ENCODE measurements at regions not wholly inside any gene's neighbourhood (a gene's known extent, or its start where the extent isn't known, plus 50 kb on each side); places are given as distances from the start of the nearest gene placed in this dataset.
A peak's percentile ranks its signal among the peaks of the same experiment; 100 is the strongest.

DNA sequence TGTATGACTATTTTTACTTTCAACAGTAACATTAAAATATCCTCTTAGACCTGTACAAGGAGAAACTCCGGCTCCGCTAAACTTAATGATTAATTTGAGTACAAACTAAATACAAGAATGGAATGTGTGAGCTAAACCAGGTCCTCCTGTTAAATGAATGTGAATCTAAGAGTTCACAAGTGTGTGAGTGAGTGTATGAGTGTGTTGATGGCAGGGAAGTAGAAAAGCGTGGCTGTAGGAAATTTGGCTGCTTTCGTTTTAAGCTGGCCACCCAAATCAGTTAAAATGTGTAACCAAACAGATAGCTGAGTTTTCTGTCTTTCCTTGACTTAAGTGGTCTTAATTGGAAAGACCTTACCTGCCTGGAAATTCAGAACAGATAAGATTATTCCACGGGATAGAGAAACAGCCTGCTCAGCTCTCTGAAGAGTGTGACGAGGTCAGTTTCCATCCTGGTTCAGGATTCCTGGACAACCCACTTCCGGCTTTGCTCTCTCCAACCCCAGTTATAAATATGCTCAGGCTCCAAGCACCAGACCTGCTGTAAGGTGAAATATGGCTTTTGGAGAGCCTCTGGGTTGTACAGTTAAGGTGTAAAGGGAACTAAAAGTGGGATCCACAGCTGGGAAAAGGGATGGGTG lies 908.6 kb upstream of the EDIL3 start (continued):
- TF ChIP-seq, protein P1, sequence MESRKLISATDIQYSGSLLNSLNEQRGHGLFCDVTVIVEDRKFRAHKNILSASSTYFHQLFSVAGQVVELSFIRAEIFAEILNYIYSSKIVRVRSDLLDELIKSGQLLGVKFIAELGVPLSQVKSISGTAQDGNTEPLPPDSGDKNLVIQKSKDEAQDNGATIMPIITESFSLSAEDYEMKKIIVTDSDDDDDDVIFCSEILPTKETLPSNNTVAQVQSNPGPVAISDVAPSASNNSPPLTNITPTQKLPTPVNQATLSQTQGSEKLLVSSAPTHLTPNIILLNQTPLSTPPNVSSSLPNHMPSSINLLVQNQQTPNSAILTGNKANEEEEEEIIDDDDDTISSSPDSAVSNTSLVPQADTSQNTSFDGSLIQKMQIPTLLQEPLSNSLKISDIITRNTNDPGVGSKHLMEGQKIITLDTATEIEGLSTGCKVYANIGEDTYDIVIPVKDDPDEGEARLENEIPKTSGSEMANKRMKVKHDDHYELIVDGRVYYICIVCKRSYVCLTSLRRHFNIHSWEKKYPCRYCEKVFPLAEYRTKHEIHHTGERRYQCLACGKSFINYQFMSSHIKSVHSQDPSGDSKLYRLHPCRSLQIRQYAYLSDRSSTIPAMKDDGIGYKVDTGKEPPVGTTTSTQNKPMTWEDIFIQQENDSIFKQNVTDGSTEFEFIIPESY (IDR thresholded peaks at IDR 0.05): no peak
- TF ChIP-seq, protein P2, sequence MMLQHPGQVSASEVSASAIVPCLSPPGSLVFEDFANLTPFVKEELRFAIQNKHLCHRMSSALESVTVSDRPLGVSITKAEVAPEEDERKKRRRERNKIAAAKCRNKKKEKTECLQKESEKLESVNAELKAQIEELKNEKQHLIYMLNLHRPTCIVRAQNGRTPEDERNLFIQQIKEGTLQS (IDR thresholded peaks at IDR 0.05): no peak
- peak; percentile 6 to 42 for TF ChIP-seq GABPA (IDR thresholded peaks at IDR 0.05 in 1 of 2, conservative IDR thresholded peaks at IDR 0.05 in 1 of 2)
- no peak for TF ChIP-seq FOXA1 (IDR thresholded peaks at IDR 0.05)

DNA sequence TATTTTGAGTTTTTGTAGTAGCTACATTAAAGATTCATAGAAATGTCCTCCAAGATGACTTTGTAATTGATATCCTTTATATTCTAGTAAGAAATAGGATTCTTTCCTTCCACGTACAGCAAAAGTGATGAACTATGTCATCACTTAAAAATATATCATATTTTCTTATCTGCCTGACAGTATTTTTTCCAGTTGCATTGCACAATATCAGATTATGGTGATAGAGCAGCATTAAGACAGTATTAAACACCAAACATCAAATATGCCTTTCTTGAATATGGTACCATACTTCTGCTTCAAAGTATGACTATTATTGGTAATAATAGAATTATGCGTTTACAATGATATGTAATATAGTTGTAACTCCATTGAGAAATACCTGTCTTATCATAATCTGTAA lies 919.8 kb upstream of the EDIL3 start:
- H3K4me3 ChIP-seq (ENCODE audit: low read depth in 1 of 3, low read length in 3 of 3): no peak overlapping the region
- TF ChIP-seq, protein P1 (IDR thresholded peaks at IDR 0.05): no peak
- no peak for TF ChIP-seq SP1 (IDR thresholded peaks at IDR 0.05)
- TF ChIP-seq RAD21 (IDR thresholded peaks at IDR 0.05): no peak
- TF ChIP-seq NR2F2 (IDR thresholded peaks at IDR 0.05): no peak
- TF ChIP-seq GABPA (IDR thresholded peaks at IDR 0.05 in 1 of 2, conservative IDR thresholded peaks at IDR 0.05 in 1 of 2): no peak
- TF ChIP-seq, protein P3, sequence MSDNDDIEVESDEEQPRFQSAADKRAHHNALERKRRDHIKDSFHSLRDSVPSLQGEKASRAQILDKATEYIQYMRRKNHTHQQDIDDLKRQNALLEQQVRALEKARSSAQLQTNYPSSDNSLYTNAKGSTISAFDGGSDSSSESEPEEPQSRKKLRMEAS (IDR thresholded peaks at IDR 0.05): no peak
- no peak for TF ChIP-seq JUND (IDR thresholded peaks at IDR 0.05)
- TF ChIP-seq, protein P2 (IDR thresholded peaks at IDR 0.05): no peak
- no peaks in the 10 kb centered on the region for H3K36me3 ChIP-seq (ENCODE audit: control insufficient read depth in 4 of 4, insufficient read depth in 3 of 4, low read depth in 1 of 4, low read length in 3 of 4)
- no peak for DNase-seq (ENCODE audit: low spot score)
- no peak overlapping the region for H3K9ac ChIP-seq (ENCODE audit: low read depth in 1 of 2, low read length in 2 of 2)
- H3K27ac ChIP-seq (ENCODE audit: low read depth in 1 of 2, low read length in 2 of 2): no peak overlapping the region
- H3K9me3 ChIP-seq (ENCODE audit: control insufficient read depth in 4 of 4, low read length in 3 of 4): no peaks in the 10 kb centered on the region
- H3K4me1 ChIP-seq (ENCODE audit: control insufficient read depth in 4 of 4, insufficient read depth in 4 of 4, low read length in 3 of 4): no peaks in the 10 kb centered on the region
- H3K27me3 ChIP-seq (ENCODE audit: control insufficient read depth in 4 of 4, insufficient read depth in 4 of 4, low read length in 3 of 4): no peaks in the 10 kb centered on the region
- 87% methylated on average over 2 of the region's 2 CpGs for WGBS

DNA sequence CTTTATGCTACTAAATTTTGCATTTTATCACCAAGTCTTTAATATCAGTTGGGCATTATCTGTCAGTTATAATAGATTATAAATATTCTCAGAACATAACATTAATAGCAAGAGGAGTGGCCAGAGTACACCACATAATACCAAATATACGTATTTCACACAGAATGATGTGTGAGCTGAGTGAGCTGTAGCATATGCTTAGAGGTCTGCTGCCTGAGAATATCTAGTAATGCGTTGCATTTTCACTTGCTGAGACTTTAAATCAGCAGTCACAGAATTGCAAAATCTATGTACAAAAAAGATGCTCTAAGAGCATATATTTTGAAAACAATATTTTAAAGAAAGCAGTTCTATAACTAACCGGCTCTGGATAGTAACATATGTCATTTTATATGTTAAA lies 921.1 kb upstream of the EDIL3 start:
- WGBS: 80% methylated on average over 3 of the region's 3 CpGs
- no peak for DNase-seq (ENCODE audit: low spot score)
- H3K4me1 ChIP-seq (ENCODE audit: control insufficient read depth in 4 of 4, insufficient read depth in 4 of 4, low read length in 3 of 4): no peaks in the 10 kb centered on the region
- no peak overlapping the region for H3K9ac ChIP-seq (ENCODE audit: low read depth in 1 of 2, low read length in 2 of 2)
- H3K27me3 ChIP-seq (ENCODE audit: control insufficient read depth in 4 of 4, insufficient read depth in 4 of 4, low read length in 3 of 4): no peaks in the 10 kb centered on the region
- H3K4me3 ChIP-seq (ENCODE audit: low read depth in 1 of 3, low read length in 3 of 3): no peak overlapping the region
- no peaks in the 10 kb centered on the region for H3K9me3 ChIP-seq (ENCODE audit: control insufficient read depth in 4 of 4, low read length in 3 of 4)
- no peak for TF ChIP-seq SP1 (IDR thresholded peaks at IDR 0.05)
- no peak for TF ChIP-seq HNF4G (IDR thresholded peaks at IDR 0.05)
- H3K27ac ChIP-seq (ENCODE audit: low read depth in 1 of 2, low read length in 2 of 2): no peak overlapping the region
- no peaks in the 10 kb centered on the region for H3K36me3 ChIP-seq (ENCODE audit: control insufficient read depth in 4 of 4, insufficient read depth in 3 of 4, low read depth in 1 of 4, low read length in 3 of 4)

DNA sequence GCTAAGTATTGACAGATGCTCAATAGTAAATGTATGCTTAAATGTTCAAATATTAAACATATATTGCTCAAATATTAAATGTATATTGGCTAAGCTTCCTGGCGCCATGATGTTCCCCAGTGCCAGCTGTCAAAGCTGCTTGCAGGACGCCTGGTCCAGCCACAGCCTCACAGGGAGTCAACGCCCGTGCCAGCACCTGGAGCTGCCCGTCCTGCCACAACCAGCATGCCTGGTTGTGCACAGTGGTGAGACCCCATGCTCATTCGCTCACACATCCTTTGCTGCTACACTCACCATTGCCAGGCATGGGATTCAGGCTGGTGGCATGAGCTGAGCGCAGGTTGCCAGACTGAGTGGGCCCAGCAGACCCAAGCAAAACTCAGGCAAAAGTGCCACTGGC lies 926.9 kb upstream of the EDIL3 start:
- TF ChIP-seq GABPA (IDR thresholded peaks at IDR 0.05 in 1 of 2, conservative IDR thresholded peaks at IDR 0.05 in 1 of 2): no peak
- TF ChIP-seq RXRA (IDR thresholded peaks at IDR 0.05): no peak
- TF ChIP-seq, protein P3 (IDR thresholded peaks at IDR 0.05): no peak
- TF ChIP-seq, protein P2 (IDR thresholded peaks at IDR 0.05): no peak
- H3K4me1 ChIP-seq (ENCODE audit: control insufficient read depth in 4 of 4, insufficient read depth in 4 of 4, low read length in 3 of 4): no peaks in the 10 kb centered on the region
- H3K27ac ChIP-seq (ENCODE audit: low read depth in 1 of 2, low read length in 2 of 2): no peak overlapping the region
- WGBS: 79% methylated on average over 7 of the region's 7 CpGs
- no peak for DNase-seq (ENCODE audit: low spot score)
- no peak overlapping the region for H3K4me3 ChIP-seq (ENCODE audit: low read depth in 1 of 3, low read length in 3 of 3)
- H3K36me3 ChIP-seq (ENCODE audit: control insufficient read depth in 4 of 4, insufficient read depth in 3 of 4, low read depth in 1 of 4, low read length in 3 of 4): no peaks in the 10 kb centered on the region
- H3K9ac ChIP-seq (ENCODE audit: low read depth in 1 of 2, low read length in 2 of 2): no peak overlapping the region
- H3K9me3 ChIP-seq (ENCODE audit: control insufficient read depth in 4 of 4, low read length in 3 of 4): no peaks in the 10 kb centered on the region
- H3K27me3 ChIP-seq (ENCODE audit: control insufficient read depth in 4 of 4, insufficient read depth in 4 of 4, low read length in 3 of 4): no peaks in the 10 kb centered on the region

All from liver (tissue), 7 donors.